HFF-Myc (cell line): ENCODE measurements at regions not wholly inside any gene's neighbourhood (a gene's known extent, or its start where the extent isn't known, plus 50 kb on each side); places are given as distances from the start of the nearest gene placed in this dataset.

Experiments
- DNase-seq: peaks from one replicate; pipeline ENCODE4 v3.0.0-alpha.2; 2011; ENCODE audit warnings: low read depth; ENCODE audit errors: extremely low read depth
- H3K4me3 ChIP-seq: replicated peaks from 2 replicates; pipeline ENCODE4 v1.5.1; 2011; ENCODE audit warnings: low read depth, mild to moderate bottlenecking, control low read depth, low read length
- CTCF ChIP-seq: IDR thresholded peaks from 2 replicates; pipeline ENCODE4 v1.5.1; 2012; ENCODE audit warnings: mild to moderate bottlenecking, low read depth, low read length, control low read depth; ENCODE audit errors: missing control alignments

- H3K4me3 ChIP-seq = no peak overlapping the region
- no peak for DNase-seq
- no peak for TF ChIP-seq CTCF
Observed at GRCh38 chr2:120910164-120910563, 174.5 kb downstream of the GLI2 start.

GRCh38 chr2:120910956-120911951 lies 175.6 kb downstream of the GLI2 start:
- TF ChIP-seq CTCF = no peak
- DNase-seq = no peak
- no peak overlapping the region for H3K4me3 ChIP-seq

GRCh38 chr2:120912101-120912985 lies 176.7 kb downstream of the GLI2 start:
- no peak for TF ChIP-seq CTCF
- no peak overlapping the region for H3K4me3 ChIP-seq

GRCh38 chr2:120913972-120914838 lies 178.5 kb downstream of the GLI2 start:
- no peak overlapping the region for H3K4me3 ChIP-seq
- no peak for DNase-seq
- TF ChIP-seq CTCF = no peak

More at GRCh38 chr2:120912101-120912985, 176.7 kb downstream of the GLI2 start:
- no peak for DNase-seq

- DNase-seq = peak; percentile 67
- no peak overlapping the region for H3K4me3 ChIP-seq
- TF ChIP-seq CTCF = no peak
Observed at GRCh38 chr2:120914839-120915521, 179.3 kb downstream of the GLI2 start.
